ENCODE measurements at regions not wholly inside any gene's neighbourhood (a gene's known extent, or its start where the extent isn't known, plus 50 kb on each side); places are given as distances from the start of the nearest gene placed in this dataset.

DNA sequence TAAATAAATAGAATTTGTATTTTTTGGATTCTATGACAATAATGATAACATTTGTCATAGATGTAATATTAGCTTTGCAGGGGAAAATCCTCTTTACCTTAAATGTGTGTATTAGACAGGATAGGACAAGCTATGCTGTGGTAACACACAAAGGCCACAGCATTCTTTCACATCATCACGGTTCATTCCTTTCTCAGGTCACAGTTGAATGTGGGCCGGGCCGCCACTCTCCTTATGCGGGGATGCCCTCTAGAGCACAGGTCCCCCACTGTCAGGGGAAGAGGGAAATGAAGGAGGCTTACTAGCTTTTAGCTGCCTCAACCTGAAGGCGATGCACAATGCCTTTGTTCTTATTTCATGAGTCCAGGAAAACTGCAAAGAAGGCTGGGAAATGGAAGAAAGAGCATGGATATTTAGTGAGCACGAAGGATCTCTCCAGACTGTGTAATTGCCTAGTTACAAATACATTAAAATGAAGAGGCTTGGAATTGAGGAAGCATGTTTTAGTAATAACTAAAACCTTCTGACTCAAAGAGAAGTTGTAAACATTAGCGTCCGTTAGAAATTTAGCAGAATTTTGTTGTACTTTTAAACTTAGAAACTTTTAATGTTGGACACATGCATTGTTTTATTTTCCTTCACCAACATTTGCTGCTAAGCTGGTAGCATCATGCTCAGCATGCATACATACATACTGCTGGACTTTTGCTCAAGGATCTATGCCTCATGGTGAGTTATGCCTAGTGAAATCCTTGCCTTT, 248.9 kb upstream of the FOXQ1 start:
- Histone ChIP-seq H3K9ac (ENCODE audit: insufficient read depth, low read length, poor library complexity, severe bottlenecking) (no peak overlapping the region), H3K4me3 (replicated peaks in 1 of 3; ENCODE audit: low read depth in 2 of 3, low read length in 3 of 3) (no peak overlapping the region), H3K36me3 (replicated peaks in 1 of 2; ENCODE audit: control insufficient read depth in 1 of 2, insufficient read depth in 2 of 2, low read length in 2 of 2) (no peaks in the 10 kb centered on the region), H3K4me2 (replicated peaks; ENCODE audit: extremely low read depth, low read length, poor library complexity, severe bottlenecking) (no peak overlapping the region), H3K27ac (ENCODE audit: low read depth in 1 of 2, low read length in 2 of 2) (no peak overlapping the region), H3K9me3 (replicated peaks in 1 of 2; ENCODE audit: control insufficient read depth in 1 of 2, insufficient read depth in 1 of 2, low read length in 2 of 2) (no peaks in the 10 kb centered on the region), H4K20me1 (ENCODE audit: insufficient read depth, low read length) (no peaks in the 10 kb centered on the region), H2AFZ (ENCODE audit: insufficient read depth, low read depth, low read length, poor library complexity, severe bottlenecking) (no peak overlapping the region), H3K27me3 (ENCODE audit: control insufficient read depth in 2 of 2, insufficient read depth in 2 of 2, low read length in 2 of 2) (no peaks in the 10 kb centered on the region), H3K4me1 (ENCODE audit: control insufficient read depth in 1 of 2, insufficient read depth in 2 of 2, low read length in 2 of 2) (no peaks in the 10 kb centered on the region), H3K79me2 (ENCODE audit: insufficient read depth, low read length) (no peaks in the 10 kb centered on the region)
- no peak for DNase-seq
- no peak overlapping the region for H3K4me3 Mint-ChIP-seq
- no peaks in the 10 kb centered on the region for H3K4me1 Mint-ChIP-seq
- peaks cover 0 to 2% (median 0%) of the 10 kb centered on the region in 7 donors for H3K9me3 Mint-ChIP-seq
- H3K27me3 Mint-ChIP-seq (ENCODE audit: low read depth in 3 of 3), result peaks cover 2 to 9% (median 5%) of the 10 kb centered on the region in 3 donors
- TF ChIP-seq, protein P1, sequence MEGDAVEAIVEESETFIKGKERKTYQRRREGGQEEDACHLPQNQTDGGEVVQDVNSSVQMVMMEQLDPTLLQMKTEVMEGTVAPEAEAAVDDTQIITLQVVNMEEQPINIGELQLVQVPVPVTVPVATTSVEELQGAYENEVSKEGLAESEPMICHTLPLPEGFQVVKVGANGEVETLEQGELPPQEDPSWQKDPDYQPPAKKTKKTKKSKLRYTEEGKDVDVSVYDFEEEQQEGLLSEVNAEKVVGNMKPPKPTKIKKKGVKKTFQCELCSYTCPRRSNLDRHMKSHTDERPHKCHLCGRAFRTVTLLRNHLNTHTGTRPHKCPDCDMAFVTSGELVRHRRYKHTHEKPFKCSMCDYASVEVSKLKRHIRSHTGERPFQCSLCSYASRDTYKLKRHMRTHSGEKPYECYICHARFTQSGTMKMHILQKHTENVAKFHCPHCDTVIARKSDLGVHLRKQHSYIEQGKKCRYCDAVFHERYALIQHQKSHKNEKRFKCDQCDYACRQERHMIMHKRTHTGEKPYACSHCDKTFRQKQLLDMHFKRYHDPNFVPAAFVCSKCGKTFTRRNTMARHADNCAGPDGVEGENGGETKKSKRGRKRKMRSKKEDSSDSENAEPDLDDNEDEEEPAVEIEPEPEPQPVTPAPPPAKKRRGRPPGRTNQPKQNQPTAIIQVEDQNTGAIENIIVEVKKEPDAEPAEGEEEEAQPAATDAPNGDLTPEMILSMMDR (IDR thresholded peaks at IDR 0.05), result no peak
- WGBS (ENCODE audit: insufficient coverage), result 81% methylated on average over 3 of the region's 8 CpGs
- H3K27ac Mint-ChIP-seq, result no peak overlapping the region
- intact Hi-C loops (cut with micrococcal nuclease), result no loop called here
- H3K36me3 Mint-ChIP-seq, result no peaks in the 10 kb centered on the region

DNA sequence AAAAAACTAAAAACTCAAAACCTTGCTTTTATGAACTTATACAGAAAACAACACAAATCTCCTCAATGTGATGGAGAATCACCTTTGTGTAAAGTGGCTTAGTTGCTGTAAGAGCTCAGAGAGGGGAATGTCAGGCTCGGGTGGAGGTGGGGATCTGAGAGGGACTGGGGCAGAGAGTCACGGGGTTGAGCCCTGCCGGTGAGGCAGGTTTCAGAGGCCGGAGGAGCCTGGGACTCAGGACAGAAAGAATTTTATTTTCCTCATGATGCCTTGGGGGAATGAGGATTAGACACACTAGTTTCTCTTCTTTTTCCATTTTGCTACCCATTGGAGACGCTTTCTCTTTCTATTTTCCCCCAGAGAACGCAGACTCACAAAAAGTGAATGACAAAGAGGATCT, 252.3 kb upstream of the FOXQ1 start:
- 100% methylated on average over 3 of the region's 6 CpGs for whole genome bisulfite sequencing (ENCODE audit: insufficient coverage)
- no peaks in the 10 kb centered on the region for H3K4me1 ChIP-seq (ENCODE audit: control insufficient read depth in 1 of 2, insufficient read depth in 2 of 2, low read length in 2 of 2)
- TF ChIP-seq, protein P1 (IDR thresholded peaks at IDR 0.05), result no peak
- H3K79me2 ChIP-seq (ENCODE audit: insufficient read depth, low read length), result no peaks in the 10 kb centered on the region
- no peak for DNase-seq
- peaks cover 0 to 1% (median 0%) of the 10 kb centered on the region in 7 donors for H3K9me3 Mint-ChIP-seq
- H3K27ac Mint-ChIP-seq, result no peak overlapping the region
- H3K9ac ChIP-seq (ENCODE audit: insufficient read depth, low read length, poor library complexity, severe bottlenecking), result no peak overlapping the region
- no peaks in the 10 kb centered on the region for H3K36me3 Mint-ChIP-seq
- H3K27ac ChIP-seq (ENCODE audit: low read depth in 1 of 2, low read length in 2 of 2), result no peak overlapping the region
- no peak overlapping the region for H3K4me2 ChIP-seq (replicated peaks; ENCODE audit: extremely low read depth, low read length, poor library complexity, severe bottlenecking)
- no peaks in the 10 kb centered on the region for H3K27me3 ChIP-seq (ENCODE audit: control insufficient read depth in 2 of 2, insufficient read depth in 2 of 2, low read length in 2 of 2)
- peaks cover 8 to 11% (median 9%) of the 10 kb centered on the region in 3 donors for H3K27me3 Mint-ChIP-seq (ENCODE audit: low read depth in 3 of 3)
- H3K36me3 ChIP-seq (replicated peaks in 1 of 2; ENCODE audit: control insufficient read depth in 1 of 2, insufficient read depth in 2 of 2, low read length in 2 of 2), result no peaks in the 10 kb centered on the region
- H3K4me1 Mint-ChIP-seq, result no peaks in the 10 kb centered on the region
- H3K4me3 Mint-ChIP-seq, result peak overlapping the region in 1 of 2 donors; percentile 22
- no peak overlapping the region for H3K4me3 ChIP-seq (replicated peaks in 1 of 3; ENCODE audit: low read depth in 2 of 3, low read length in 3 of 3)
- H4K20me1 ChIP-seq (ENCODE audit: insufficient read depth, low read length), result no peaks in the 10 kb centered on the region
- intact Hi-C loops (cut with micrococcal nuclease), result no loop called here
- no peak overlapping the region for H2AFZ ChIP-seq (ENCODE audit: insufficient read depth, low read depth, low read length, poor library complexity, severe bottlenecking)
- H3K9me3 ChIP-seq (replicated peaks in 1 of 2; ENCODE audit: control insufficient read depth in 1 of 2, insufficient read depth in 1 of 2, low read length in 2 of 2), result no peaks in the 10 kb centered on the region
